OCI-LY7 (cell line): ENCODE measurements at regions not wholly inside any gene's neighbourhood (a gene's known extent, or its start where the extent isn't known, plus 50 kb on each side); places are given as distances from the start of the nearest gene placed in this dataset.

Experiments
- BruUV-seq: library from RNA; stranded (reverse); fragments of 400-500 nt; replicated peaks from 2 replicates; lab custom pipeline; 2021; lab: Mats Ljungman, UMichigan
- CTCF ChIA-PET: fragments of 300-600 bp; sonication (Branson Sonifier 250); formaldehyde crosslinking; loops from one replicate; lab custom pipeline; 2022; ENCODE audit warnings: antibody characterized with exemption; ENCODE audit not compliant: unreplicated experiment; lab: Charles Lee
- POLR2A ChIA-PET: fragments of 300-600 bp; sonication (Branson Sonifier 250); formaldehyde crosslinking; loops from one replicate; lab custom pipeline; 2022; ENCODE audit warnings: antibody characterized with exemption; lab: Charles Lee
- DNase-seq: peaks from one replicate; pipeline ENCODE4 v3.0.0-alpha.2; 2015; ENCODE audit warnings: low spot score
- H2AFZ ChIP-seq: fragments of 200-600 bp; sonication (generic), shearing (Covaris generic); 2 replicates; pipeline ENCODE4 v1.6.1; 2014; ENCODE audit warnings: mild to moderate bottlenecking, antibody characterized with exemption, low read length, moderate library complexity
- H3K27ac ChIP-seq: fragments of 200-600 bp; sonication (generic); 2 replicates; pipeline ENCODE4 v1.5.1; 2014; ENCODE audit warnings: mixed run types, low read depth, mild to moderate bottlenecking, moderate library complexity, low read length, inconsistent platforms; ENCODE audit not compliant: poor library complexity, severe bottlenecking
- H3K36me3 ChIP-seq: fragments of 200-600 bp; sonication (generic); 2 replicates; pipeline ENCODE4 v1.6.1; 2014; ENCODE audit warnings: mild to moderate bottlenecking, antibody characterized with exemption, low read length, moderate library complexity, mixed read lengths; ENCODE audit not compliant: insufficient read depth
- H3K4me1 ChIP-seq: fragments of 200-600 bp; sonication (generic); 2 replicates; pipeline ENCODE4 v1.5.1; 2014; ENCODE audit warnings: mild to moderate bottlenecking, low read length; ENCODE audit not compliant: insufficient read depth, poor library complexity, severe bottlenecking
- H3K4me2 ChIP-seq: fragments of 200-600 bp; sonication (generic); 2 replicates; pipeline ENCODE4 v1.6.1; 2014; ENCODE audit warnings: mild to moderate bottlenecking, low read length
- H3K4me3 ChIP-seq: fragments of 200-600 bp; sonication (generic); 2 replicates; pipeline ENCODE4 v1.5.1; 2014; ENCODE audit warnings: mild to moderate bottlenecking, low read depth, low read length; ENCODE audit not compliant: poor library complexity, severe bottlenecking
- H3K79me2 ChIP-seq: fragments of 200-600 bp; sonication (generic); 2 replicates; pipeline ENCODE4 v1.6.1; 2016; ENCODE audit warnings: low read depth, mild to moderate bottlenecking, low read length, moderate library complexity, mixed read lengths; ENCODE audit not compliant: insufficient read depth
- H3K9me2 ChIP-seq: fragments of 200-600 bp; sonication (generic); 2 replicates; pipeline ENCODE4 v1.6.1; 2016; ENCODE audit warnings: mild to moderate bottlenecking, low read length, mixed read lengths; ENCODE audit not compliant: insufficient read depth
- H3K9me3 ChIP-seq: fragments of 200-600 bp; sonication (generic); 2 replicates; pipeline ENCODE4 v1.6.1; 2014; ENCODE audit warnings: mild to moderate bottlenecking, mixed run types, low read length, mixed read lengths
- H4K20me1 ChIP-seq: fragments of 200-600 bp; sonication (generic); 2 replicates; pipeline ENCODE4 v1.6.1; 2014; ENCODE audit warnings: mild to moderate bottlenecking, antibody characterized with exemption, low read length, moderate library complexity, mixed read lengths; ENCODE audit not compliant: insufficient read depth
- EZH2phosphoT487 ChIP-seq: fragments of 200-600 bp; sonication (generic); IDR thresholded peaks from 2 replicates; pipeline ENCODE4 v1.6.1; 2018; ENCODE audit warnings: low read depth, borderline replicate concordance, mild to moderate bottlenecking, mixed run types, antibody characterized with exemption, low read length, moderate library complexity, mixed read lengths
- intact Hi-C: fragments of 100-400 bp; cut with micrococcal nuclease; formaldehyde crosslinking; loops from one replicate; pipeline ENCODE4 v1.10.0; 2022; ENCODE audit not compliant: unreplicated experiment
- TF ChIP-seq, protein P1 (sequence below): fragments of 200-600 bp; sonication (generic); conservative IDR thresholded peaks from 2 replicates; pipeline ENCODE4 v1.5.1; 2014; ENCODE audit warnings: mild to moderate bottlenecking, antibody characterized with exemption, low read length, moderate library complexity, mixed read lengths

DNA sequence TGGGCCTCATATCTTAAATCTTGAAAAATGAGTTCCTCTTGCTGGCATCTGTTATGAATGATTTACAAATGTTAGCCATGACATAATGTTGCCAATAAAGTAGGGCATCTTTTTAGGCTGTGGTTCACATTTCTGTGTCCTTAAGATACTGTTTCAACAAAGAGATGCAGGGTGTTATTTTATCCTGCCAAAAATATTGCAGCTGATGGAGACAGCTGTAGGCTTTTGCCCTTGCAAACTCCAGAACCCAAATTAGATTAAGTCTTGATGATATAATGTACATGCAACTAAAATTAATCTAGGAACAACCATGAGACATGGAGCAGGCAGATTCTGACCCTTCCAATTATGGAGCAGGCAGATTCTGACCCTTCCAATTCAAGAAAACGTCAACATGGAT, 228.2 kb upstream of the GRIN3A start:
- CTCF ChIA-PET, result no interaction called here
- no TSS peak for BruUV-seq
- Histone ChIP-seq H3K9me2 (no peaks in the 10 kb centered on the region), H3K27ac (no peak overlapping the region), H4K20me1 (no peaks in the 10 kb centered on the region), H3K4me1 (no peaks in the 10 kb centered on the region), H3K9me3 (no peaks in the 10 kb centered on the region), H3K4me2 (no peak overlapping the region), H3K79me2 (no peaks in the 10 kb centered on the region), H2AFZ (no peak overlapping the region), H3K4me3 (no peak overlapping the region), H3K36me3 (no peaks in the 10 kb centered on the region)
- TF ChIP-seq, protein P1, sequence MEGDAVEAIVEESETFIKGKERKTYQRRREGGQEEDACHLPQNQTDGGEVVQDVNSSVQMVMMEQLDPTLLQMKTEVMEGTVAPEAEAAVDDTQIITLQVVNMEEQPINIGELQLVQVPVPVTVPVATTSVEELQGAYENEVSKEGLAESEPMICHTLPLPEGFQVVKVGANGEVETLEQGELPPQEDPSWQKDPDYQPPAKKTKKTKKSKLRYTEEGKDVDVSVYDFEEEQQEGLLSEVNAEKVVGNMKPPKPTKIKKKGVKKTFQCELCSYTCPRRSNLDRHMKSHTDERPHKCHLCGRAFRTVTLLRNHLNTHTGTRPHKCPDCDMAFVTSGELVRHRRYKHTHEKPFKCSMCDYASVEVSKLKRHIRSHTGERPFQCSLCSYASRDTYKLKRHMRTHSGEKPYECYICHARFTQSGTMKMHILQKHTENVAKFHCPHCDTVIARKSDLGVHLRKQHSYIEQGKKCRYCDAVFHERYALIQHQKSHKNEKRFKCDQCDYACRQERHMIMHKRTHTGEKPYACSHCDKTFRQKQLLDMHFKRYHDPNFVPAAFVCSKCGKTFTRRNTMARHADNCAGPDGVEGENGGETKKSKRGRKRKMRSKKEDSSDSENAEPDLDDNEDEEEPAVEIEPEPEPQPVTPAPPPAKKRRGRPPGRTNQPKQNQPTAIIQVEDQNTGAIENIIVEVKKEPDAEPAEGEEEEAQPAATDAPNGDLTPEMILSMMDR, result no peak
- TF ChIP-seq EZH2phosphoT487, result no peak
- intact Hi-C loops, result no loop called here
- DNase-seq, result no peak
- POLR2A ChIA-PET, result no interaction called here

- BruUV-seq, result no TSS peak
- H3K79me2 ChIP-seq, result no peaks in the 10 kb centered on the region
- no peaks in the 10 kb centered on the region for H3K36me3 ChIP-seq
- DNase-seq, result no peak
- no peak overlapping the region for H3K4me2 ChIP-seq
- H3K4me1 ChIP-seq, result no peaks in the 10 kb centered on the region
- H4K20me1 ChIP-seq, result no peaks in the 10 kb centered on the region
- H3K9me3 ChIP-seq, result no peaks in the 10 kb centered on the region
- H3K9me2 ChIP-seq, result no peaks in the 10 kb centered on the region
- H3K4me3 ChIP-seq, result no peak overlapping the region
- POLR2A ChIA-PET, result interaction anchor here (0.7 kb wide), 1 partner anchor 1443 kb away, joined by 3 read pairs; no protein-coding TSS in a partner anchor
- intact Hi-C loops, result no loop called here
- no peak overlapping the region for H2AFZ ChIP-seq
- CTCF ChIA-PET, result no interaction called here
- TF ChIP-seq, protein P1, result no peak
- no peak for TF ChIP-seq EZH2phosphoT487
- H3K27ac ChIP-seq, result no peak overlapping the region
Observed at GRCh38 chr9:101957705-101958104, 219.3 kb upstream of the GRIN3A start.

- TF ChIP-seq, protein P1, result no peak
- no peak for TF ChIP-seq EZH2phosphoT487
- intact Hi-C loops, result no loop called here
- no TSS peak for BruUV-seq
- Histone ChIP-seq H3K4me1 (no peaks in the 10 kb centered on the region), H2AFZ (no peak overlapping the region), H3K9me2 (no peaks in the 10 kb centered on the region), H3K36me3 (no peaks in the 10 kb centered on the region), H3K4me2 (no peak overlapping the region), H3K79me2 (no peaks in the 10 kb centered on the region), H3K9me3 (no peaks in the 10 kb centered on the region), H4K20me1 (no peaks in the 10 kb centered on the region), H3K4me3 (no peak overlapping the region), H3K27ac (no peak overlapping the region)
- ChIA-PET POLR2A (no interaction called here), CTCF (no interaction called here)
- DNase-seq, result no peak
Observed at GRCh38 chr9:101951598-101951997, 213.2 kb upstream of the GRIN3A start.
